Retinal pigment epithelial cell (primary cell): ENCODE measurements at regions not wholly inside any gene's neighbourhood (a gene's known extent, or its start where the extent isn't known, plus 50 kb on each side); places are given as distances from the start of the nearest gene placed in this dataset.

Experiments used
- DNase-seq: peaks from one replicate; pipeline ENCODE4 v3.0.0-alpha.2; 2010; ENCODE audit warnings: low read depth
- H3K4me3 ChIP-seq: 2 replicates; pipeline ENCODE4 v1.5.1; 2011; ENCODE audit warnings: mild to moderate bottlenecking, low read length, control low read depth, moderate library complexity
- TF ChIP-seq, protein P1 (sequence below): conservative IDR thresholded peaks from 2 replicates; pipeline ENCODE4 v1.5.1; 2011; ENCODE audit warnings: low read depth, low read length, control low read depth, inconsistent platforms

DNA sequence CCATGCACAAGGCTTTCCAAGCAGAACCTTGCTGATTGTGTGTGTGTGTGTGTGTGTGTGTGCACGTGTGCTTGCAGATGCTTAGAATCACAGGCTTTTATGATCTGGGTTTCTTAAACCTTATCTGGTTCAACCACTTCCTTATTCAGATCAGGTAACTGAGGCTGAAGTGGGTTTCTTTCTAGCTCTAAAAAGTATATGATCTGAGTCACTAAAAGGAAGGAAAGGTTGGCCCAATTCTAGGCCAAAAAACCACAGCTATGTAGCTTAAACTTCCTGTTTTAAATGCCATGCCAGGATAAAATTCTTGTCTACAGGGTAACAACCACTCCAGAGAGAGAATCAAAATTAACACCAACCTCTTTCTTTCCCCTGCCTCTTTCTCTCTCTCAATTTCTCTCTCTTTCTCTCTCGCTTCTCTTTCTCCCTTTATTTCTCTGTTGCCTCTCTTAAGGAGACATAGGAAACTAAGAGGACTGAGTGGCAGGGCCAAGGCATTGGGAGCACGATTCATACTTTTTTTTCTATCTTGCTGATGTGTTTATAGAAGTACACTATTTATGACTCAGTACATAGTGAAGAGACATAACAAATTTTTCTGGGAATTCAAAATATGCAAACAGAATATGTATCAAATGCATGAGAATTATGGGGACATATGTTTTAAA is 140.3 kb downstream of the TRIB2 start:
- no peak overlapping the region for H3K4me3 ChIP-seq
- DNase-seq, result peak; percentile 30
- TF ChIP-seq, protein P1, sequence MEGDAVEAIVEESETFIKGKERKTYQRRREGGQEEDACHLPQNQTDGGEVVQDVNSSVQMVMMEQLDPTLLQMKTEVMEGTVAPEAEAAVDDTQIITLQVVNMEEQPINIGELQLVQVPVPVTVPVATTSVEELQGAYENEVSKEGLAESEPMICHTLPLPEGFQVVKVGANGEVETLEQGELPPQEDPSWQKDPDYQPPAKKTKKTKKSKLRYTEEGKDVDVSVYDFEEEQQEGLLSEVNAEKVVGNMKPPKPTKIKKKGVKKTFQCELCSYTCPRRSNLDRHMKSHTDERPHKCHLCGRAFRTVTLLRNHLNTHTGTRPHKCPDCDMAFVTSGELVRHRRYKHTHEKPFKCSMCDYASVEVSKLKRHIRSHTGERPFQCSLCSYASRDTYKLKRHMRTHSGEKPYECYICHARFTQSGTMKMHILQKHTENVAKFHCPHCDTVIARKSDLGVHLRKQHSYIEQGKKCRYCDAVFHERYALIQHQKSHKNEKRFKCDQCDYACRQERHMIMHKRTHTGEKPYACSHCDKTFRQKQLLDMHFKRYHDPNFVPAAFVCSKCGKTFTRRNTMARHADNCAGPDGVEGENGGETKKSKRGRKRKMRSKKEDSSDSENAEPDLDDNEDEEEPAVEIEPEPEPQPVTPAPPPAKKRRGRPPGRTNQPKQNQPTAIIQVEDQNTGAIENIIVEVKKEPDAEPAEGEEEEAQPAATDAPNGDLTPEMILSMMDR, result no peak

DNA sequence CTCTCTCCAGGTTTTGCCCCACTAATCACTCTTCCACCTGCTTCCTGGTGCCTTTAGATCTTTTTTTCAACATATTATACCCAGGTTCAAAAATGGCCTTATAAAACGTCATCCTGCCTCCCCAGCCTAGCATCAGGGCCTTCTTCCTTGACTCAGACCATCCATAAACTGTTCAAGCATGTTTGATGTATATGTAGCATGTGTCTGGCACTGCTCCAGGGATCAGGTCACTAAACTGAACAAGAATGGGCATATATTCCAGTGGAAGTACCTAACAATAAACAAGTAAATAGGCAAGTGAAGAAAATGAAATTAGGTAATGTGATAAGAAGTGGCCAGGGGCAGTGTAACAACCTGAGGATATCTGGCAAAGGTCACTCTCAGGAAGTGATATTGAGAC is 141.2 kb downstream of the TRIB2 start:
- no peak for DNase-seq
- H3K4me3 ChIP-seq, result no peak overlapping the region
- TF ChIP-seq, protein P1, result no peak

DNA sequence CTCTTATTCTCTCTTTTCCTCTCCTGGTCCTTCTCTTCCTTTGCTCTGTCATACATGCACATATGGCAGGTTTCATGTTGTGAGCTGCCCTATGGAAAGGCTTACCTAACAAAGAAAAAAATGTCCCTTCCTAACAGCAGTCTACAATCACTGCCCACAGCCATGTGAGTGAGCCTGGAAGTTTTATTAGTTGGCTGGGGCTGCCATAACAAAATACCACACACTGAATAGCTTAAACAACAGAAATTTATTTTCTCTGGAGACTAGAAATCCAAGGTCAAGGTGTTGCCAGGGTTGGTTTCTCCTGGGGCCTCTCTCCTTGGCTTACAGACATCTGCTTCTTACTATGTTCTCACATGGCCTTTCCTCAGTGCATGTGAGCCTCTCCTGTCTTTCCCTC is 142.1 kb downstream of the TRIB2 start:
- no peak for DNase-seq
- no peak overlapping the region for H3K4me3 ChIP-seq
- TF ChIP-seq, protein P1, result no peak

DNA sequence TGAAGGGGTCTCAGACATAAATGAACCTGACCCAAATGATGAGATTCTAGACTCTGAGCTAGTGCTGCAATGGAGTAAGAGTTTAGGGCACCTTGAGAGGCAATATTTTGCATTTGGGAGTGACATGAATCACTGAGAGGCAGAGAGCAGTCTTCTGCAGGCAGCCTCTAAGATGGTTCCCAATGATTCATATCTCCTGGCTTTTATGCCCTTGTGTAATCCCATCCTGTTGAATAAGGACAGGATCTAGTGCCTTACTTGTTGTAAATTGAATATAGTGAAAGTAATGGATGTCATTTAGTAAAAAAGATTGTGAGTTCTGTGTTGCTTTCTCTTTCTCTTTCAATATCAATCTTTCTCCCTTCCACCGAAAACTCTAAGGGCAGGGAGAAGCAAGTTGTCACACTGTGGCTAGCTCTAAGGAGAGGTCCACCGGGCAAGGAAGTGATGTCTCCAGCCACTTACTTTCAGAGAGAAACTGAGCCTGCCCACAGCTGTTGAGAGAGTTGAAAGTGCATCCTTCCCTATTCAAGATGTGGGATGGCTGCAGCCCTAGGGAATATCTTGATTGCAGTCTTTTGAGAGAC is 144.7 kb downstream of the TRIB2 start:
- DNase-seq, result no peak

DNA sequence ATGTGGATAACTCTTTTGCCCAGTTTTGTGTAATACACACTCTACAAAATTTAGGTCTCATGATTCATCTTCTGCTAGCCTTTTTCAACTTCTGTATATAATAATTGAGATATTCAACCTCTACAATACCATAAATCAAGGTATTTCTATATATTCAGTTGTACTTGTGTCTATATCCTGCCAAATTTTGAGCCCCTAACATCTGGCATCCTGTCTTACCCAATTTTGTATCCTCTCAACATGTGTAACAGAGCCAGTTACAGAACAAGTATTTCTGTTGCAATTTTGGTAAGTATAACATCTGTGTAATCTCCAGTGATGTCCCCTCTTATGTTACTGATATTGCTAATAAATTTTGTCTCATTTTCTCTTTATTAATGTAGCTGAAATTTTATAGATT is 145.8 kb downstream of the TRIB2 start:
- no peak for DNase-seq
- TF ChIP-seq, protein P1, result no peak
- H3K4me3 ChIP-seq, result no peak overlapping the region

More for the DNA sequence above, 144.7 kb downstream of the TRIB2 start:
- TF ChIP-seq, protein P1, result no peak
- H3K4me3 ChIP-seq, result no peak overlapping the region

DNA sequence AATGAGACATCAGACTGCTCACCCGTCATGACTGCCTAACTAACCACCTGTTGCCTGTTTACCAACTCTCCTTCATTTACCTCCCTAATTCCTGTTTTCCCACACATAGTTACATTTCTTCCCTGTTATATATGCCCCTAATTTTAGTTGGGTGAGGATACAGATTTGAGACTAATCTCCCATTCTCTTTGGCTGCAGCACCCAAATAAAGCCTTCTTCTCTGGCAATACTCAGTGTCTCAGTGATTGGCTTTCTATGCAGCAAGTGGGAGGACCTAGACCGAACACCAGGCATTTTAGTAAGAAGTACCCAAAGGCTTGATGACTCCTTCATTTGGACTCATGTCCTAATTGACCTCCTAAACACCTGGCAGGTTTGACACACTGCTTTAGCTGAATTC is 147.2 kb downstream of the TRIB2 start:
- TF ChIP-seq, protein P1, result no peak
- H3K4me3 ChIP-seq, result no peak overlapping the region
- DNase-seq, result no peak
